LNCAP (cell line): ENCODE measurements at regions not wholly inside any gene's neighbourhood (a gene's known extent, or its start where the extent isn't known, plus 50 kb on each side); places are given as distances from the start of the nearest gene placed in this dataset.

Experiments
- CTCF ChIP-seq: fragments of 450-650 bp; IDR thresholded peaks from 2 replicates; pipeline ENCODE4 v1.5.1; 2017; ENCODE audit warnings: mild to moderate bottlenecking

GRCh38 chr3:87834327-87834726 is 224.5 kb downstream of the CGGBP1 start:
- no peak for TF ChIP-seq CTCF

- TF ChIP-seq CTCF: no peak
These were observed 225.8 kb downstream of the CGGBP1 start for GRCh38 chr3:87833039-87833377.

DNA sequence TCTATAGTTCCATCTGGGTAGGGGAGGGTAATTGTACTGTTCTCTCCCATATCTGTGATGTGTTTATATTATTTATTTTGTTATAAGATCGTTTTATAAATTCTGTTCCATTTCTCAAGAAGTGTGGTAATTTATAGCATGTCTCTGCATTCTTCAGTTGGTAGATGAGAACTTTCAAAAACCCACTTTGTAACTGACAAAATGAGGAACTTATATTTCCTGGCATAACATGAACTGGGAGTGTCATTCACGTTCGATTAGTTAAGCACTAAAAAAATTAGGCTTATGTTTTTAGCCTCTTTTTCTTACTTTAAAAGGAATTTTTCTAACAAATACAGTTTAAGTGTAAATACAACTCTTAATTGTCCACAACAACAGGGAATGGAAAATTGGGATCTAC is 230.8 kb downstream of the CGGBP1 start:
- no peak for TF ChIP-seq CTCF

- TF ChIP-seq CTCF: no peak
These were observed 236.2 kb downstream of the CGGBP1 start for GRCh38 chr3:87822563-87822962.

DNA sequence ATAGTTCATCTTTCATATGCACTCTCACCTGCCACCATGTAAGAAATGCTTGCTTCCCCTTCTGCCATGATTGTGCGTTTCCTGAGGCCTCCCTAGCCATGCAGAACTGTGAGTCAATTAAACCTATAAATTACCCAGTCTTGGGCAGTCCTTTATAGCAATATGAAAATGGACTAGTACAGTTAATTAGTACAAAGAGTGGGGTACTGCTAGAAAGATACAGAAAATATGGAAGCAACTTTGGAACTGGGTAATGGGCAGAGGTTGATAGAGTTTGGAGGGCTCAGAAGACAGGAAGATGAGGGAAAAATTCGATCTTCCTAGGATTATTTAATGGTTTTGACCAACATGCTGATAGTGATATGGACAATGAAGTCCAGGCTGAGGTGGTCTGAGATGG is 246.9 kb downstream of the CGGBP1 start:
- no peak for TF ChIP-seq CTCF

- no peak for TF ChIP-seq CTCF
These were observed 248.3 kb downstream of the CGGBP1 start for GRCh38 chr3:87810452-87811016.

GRCh38 chr3:87805670-87806069 is 253.1 kb downstream of the CGGBP1 start:
- no peak for TF ChIP-seq CTCF

GRCh38 chr3:87801409-87801808 is 257.4 kb downstream of the CGGBP1 start:
- TF ChIP-seq CTCF: no peak
